ENCODE measurements at regions not wholly inside any gene's neighbourhood (a gene's known extent, or its start where the extent isn't known, plus 50 kb on each side); places are given as distances from the start of the nearest gene placed in this dataset.

DNA sequence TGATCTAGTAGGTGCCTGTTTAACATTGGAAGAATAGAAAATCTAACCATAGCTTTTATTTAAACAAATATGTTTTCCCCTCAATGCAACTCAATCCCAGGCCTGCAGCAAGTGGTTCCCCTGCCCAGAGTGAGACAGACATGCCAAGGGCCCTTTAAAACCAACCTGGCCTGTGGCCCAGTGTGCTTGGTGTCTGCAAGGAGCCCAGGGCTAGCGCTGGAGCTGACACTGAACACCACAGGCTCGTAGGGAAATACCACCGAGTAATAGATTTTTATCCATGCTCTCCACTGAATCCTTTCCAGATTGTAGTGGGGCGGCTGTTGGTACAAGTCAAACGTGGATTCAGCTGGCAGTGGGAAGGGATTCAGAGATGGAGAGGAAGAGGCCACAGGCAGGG, 95.6 kb upstream of the NRXN3 start:
- no peak for DNase-seq

DNA sequence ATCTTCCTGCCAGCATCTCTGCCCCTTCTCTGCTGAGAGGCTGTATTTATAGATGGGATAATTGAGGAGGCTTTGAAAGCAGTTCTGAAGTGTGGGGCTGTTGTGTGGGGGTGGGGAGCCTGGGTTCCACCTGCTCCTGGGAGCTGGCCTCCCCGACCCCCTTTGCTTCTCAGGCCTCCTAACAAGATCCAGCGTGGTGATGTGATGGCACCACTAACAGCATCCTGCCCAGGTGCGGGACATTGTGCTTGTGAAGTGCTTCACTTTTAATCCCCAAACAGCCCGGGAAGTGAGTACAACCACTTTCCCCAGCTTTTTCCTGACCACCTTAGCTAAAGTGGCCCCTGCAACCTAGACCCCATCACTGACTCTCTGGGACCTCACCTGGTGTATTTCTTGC, 95.1 kb upstream of the NRXN3 start:
- DNase-seq = no peak

DNA sequence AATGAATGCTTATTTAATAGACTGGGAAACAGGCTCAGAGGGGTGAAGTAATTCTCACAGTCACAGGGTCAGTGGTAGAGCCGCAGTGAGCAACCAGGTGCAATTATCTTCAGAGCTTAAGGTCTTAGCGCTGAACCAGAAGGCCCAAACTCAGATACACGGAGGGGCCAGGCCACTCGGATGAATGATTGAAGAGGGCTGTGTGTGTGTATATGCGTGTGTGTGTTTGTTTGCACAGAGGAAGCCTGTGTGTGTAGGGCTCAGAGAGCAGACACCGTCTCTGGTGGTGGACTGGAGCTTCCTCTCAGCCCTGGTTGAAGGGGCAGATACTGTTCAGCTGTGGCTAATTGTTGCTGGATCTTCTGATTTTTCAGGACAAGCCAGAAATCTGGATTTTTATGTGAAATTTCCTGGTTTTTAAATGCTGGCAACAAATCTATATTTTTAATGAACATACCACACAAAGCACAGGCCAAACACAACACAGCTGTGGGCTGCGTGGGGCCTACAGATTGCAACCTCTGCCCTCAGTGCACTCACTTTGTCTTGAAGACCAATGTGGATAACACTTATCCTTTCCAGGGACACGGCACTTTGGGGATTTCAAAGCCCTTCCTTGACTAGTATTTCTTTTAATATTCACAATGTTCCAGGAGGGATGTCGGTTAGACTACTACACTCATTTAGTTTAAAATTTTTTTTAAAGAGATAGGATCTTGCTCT, 94.5 kb upstream of the NRXN3 start:
- DNase-seq = no peak

DNA sequence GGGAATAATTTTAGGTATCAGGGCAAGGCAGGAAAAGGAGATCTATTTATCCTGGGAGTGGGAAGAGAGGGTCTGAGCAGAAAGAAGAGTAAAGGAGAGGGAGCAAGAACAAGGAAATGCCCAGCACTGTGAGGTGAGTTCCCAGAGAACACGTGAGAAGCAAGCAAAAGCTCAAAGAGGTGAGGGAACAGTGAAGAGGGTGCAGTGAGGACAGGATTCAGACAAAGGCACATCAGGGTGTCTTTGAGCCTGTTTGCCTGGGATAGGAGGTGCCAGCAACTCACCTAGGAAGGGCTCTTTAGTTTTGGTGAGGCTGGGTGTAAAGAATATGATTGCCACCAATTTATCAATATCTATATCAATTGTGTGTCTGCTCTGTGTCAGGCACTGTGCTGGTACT, 88.9 kb upstream of the NRXN3 start:
- no peak for DNase-seq

DNA sequence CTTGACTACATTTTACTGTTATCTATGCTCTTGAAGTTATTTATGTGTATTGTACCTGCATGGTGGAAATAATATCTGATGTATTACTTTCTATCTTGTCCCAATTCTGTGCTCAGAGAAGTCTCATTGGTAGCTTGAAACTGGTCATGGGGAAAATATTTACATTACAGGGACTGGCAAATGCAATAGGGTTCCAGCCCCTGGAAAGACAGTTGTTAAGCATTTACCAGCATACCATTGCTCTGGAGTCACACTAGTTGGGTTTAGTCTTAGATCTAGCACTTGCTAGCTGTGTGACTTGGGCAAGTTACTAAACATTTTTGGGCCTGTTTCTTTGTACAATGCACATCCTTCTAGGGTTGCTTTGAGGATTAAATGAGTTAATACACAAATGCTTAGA, 86.3 kb upstream of the NRXN3 start:
- no peak for DNase-seq

DNA sequence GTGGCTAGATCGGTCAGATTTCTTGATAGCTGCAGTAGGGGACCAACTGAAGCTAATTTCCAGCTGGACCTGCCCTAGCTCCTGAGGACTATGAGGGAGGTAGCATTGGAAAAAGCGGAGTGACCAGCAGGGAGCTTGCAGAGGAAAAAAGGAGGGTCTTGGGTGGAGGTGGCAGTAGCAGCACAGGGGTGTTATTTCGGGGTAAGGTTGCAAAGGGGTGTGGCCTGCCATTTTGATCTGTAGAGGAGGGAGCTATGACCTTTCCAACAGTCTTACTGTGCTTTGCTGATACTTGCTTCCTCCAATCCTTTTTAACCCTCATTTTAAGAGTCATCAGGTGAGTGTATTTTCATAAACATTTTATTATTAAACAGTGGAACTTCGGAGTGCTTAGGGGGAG, 83.8 kb upstream of the NRXN3 start:
- no peak for DNase-seq

DNA sequence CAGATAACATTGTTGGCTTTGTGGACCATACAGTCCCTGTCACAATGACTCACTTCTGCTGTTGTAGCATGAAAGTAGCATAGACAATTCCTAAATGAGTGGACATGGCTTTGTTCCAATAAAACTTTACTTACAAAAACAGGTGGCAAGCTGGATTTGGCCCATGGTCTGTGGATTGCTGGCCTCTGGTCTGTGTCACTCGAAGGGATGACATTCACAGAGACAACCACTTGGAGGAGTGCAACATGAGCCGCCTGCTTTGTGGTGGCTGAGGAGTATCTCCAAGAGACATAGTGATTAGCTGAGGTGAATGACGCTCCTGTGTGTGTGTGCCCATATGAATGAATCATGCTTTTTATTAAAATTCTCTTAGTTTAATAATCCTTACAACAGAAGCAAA, 81.3 kb upstream of the NRXN3 start:
- DNase-seq = no peak

DNA sequence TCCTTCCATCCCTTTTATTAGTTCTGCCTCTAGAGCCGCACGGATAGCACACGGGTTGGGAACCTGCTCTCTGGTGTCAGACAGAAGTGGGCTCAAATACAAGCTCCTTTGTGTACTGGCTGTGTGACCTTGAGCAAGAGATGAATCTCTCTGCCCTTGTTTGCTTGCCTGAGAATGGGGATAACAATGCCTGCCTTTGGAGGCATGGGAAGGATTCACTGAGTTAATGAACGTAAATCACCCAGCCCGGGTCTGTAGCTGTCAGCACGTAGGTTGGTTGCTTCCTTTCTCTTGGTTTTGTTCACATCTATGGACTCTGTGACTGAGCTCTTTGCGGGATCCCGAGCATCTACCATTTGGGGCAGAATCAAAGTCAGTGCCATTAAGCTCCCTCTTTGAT, 79.3 kb upstream of the NRXN3 start:
- no peak for DNase-seq

DNA sequence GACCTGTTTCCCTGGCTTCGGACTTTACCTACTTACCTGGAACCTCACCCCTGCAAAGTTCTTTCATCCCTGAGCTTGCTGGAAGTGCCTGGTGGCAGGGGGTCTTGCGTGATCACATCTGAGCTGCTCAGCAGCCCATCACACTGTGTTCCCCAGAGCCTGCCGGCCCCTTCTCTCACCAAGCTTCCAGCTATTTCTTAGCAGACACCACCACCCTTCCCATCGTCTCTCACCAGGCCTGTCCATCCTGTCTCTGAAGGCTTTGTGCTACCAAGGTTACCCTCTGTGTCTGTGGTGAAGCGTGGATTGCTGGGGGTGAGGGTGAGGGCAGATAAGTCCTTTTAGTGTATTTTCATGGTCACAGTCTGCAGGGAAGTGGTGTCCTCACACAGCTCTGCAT, 78.8 kb upstream of the NRXN3 start:
- no peak for DNase-seq

DNA sequence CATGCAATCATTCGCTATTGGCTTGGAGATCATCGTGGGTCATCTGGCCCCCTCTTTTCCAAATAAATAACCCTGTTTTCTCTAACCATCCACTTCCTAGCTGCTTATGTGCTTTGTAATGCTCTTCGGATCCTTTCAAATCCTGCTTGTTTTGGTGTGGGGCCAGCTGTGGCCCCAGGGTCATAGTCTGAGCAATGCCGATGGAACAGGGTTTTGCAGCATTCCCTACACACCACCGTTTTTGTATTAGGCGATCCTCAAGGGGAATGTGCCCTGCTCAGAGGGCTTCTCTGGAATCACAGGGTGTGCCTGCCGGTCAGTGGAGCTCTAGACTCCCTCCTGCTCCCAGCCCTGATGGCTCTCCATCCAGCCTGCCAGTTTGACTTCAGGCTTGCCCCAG, 78.1 kb upstream of the NRXN3 start:
- no peak for DNase-seq

DNA sequence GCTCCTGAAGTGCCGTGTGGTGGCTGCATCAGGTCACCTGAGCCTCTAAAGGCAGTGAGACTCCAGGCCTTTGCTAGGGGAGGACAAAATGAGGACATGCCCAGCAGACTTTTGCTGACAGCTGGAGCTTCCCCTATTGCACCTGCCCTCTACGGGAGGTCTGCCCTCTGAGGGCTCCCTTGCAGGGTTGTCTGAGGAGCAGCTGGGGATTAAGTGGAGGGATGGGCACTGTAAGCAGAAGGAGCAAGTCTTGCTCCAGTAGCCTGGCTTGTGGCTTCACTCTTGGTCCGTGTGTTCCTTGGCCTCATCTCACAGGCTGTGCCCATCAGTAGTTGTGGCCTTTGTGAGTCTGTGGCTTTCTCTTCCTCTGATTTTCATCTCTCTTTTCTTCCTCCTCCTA, 66.9 kb upstream of the NRXN3 start:
- DNase-seq = no peak

DNA sequence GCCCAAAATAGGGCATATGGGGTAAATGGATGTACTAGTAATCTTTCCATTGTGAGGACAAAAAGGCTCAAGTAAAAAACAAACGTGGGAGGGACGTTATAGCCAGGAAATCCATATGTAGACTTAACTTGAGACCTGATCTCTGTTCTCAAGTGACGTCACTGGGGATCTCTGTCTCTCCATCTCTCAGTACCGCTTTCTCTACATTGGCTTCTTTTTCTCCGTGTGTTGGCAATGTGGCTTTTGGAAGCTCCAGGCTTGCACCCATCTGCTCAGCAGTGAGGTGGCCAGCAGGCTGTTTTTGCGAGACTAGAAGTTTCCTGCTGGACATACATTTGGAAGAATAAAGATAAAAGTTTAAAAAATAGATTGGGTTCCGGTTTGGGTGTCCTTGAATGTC, 66.0 kb upstream of the NRXN3 start:
- DNase-seq = no peak

DNA sequence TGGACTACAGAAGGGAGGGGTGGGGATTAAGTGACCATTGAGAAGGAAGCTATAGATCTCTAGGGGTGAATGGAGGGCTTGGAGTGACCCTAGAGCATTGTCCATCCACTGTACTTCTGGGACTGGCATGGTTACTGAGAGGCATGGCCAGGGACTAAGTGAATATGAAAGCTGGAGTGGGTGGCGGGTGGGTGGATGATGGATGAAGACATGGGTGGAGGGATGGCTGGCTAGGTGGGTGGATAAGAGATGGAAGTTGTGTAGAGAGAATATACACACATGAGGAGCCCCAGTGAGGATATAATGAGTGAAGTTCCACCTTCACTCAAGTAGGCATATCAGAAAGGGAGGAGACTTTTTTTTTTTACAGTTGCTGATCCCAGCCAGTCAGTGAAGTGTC, 65.5 kb upstream of the NRXN3 start:
- no peak for DNase-seq

DNA sequence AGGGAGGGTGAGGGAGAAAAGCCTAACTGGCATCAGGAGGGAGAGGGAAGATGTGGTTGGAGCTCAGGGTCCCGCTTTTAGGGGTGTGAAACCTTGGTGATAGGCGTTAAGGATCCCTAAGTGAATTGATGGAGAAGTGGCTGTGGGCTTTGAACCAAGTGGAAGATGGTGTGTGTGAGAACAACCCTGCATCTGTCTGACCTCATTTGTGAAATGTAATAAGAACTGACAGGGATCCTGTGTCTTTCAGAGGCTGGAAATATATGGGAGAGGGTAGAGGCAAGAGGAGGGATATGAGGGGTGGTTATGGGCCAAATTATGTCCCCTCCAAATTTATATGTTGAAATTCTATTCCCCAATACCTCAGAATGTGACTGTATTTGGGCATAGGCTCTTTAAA, 63.8 kb upstream of the NRXN3 start:
- DNase-seq = no peak

DNA sequence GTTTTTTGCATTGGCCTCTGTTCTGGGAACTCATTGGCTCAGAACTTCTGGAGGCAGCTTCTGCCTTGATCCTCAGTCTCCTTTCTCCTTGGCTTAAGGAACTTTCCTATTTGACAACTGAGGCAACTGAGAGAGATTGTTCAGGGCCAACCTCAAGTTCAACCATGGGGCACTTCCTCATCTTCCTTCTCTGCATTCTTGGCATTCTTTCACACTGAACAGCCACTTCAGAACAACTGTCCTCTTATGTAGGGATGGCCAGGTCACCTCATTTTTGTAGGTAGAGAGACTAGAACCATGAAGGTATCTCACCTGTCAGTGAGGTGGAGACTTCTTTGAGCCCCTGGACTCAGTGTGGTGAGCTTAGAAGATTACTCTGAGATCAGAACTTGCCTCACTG, 63.0 kb upstream of the NRXN3 start:
- DNase-seq = no peak

DNA sequence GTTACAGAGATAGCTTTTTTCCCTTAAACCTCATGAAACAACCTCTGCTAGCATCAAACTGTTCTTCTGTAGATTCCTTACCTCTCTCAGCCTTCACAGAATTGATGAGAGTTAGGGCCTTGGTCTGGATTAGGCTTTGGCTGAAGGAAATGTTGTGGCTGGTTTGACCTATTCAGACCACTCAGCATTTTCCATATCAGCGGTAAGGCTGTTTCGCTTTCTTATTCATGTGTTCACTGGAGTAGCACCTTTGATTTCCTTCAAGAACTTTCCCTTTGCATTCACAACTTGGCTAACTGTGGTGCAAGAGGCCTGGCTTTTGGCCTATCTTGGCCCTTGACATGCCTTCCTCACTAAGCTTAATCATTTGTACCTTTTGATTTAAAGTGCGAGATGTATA, 50.7 kb upstream of the NRXN3 start:
- no peak for DNase-seq
